ENCODE measurements at regions not wholly inside any gene's neighbourhood (a gene's known extent, or its start where the extent isn't known, plus 50 kb on each side); places are given as distances from the start of the nearest gene placed in this dataset.
A peak's percentile ranks its signal among the peaks of the same experiment; 100 is the strongest.

GRCh38 chr9:110089681-110090370, 118.1 kb downstream of the C9orf152 start:
- H3K27ac Mint-ChIP-seq (ENCODE audit: unreplicated experiment), result no peak overlapping the region
- H3K9me3 Mint-ChIP-seq (ENCODE audit: low read depth), result no peaks in the 10 kb centered on the region
- H3K36me3 Mint-ChIP-seq (ENCODE audit: low read depth), result peaks cover 4% of the 10 kb centered on the region
- TF ChIP-seq CTCF (IDR thresholded peaks at IDR 0.05), result no peak
- no peak overlapping the region for H3K4me3 Mint-ChIP-seq (ENCODE audit: unreplicated experiment)
- no peaks in the 10 kb centered on the region for H3K27me3 Mint-ChIP-seq (ENCODE audit: low read depth)
- no peak for DNase-seq (ENCODE audit: low spot score)
- peaks cover 30% of the 10 kb centered on the region for H3K4me1 Mint-ChIP-seq (ENCODE audit: low read depth)

GRCh38 chr9:110092792-110093191, 115.2 kb downstream of the C9orf152 start:
- DNase-seq (ENCODE audit: low spot score), result no peak
- Mint-ChIP-seq H3K36me3 (ENCODE audit: low read depth) (no peaks in the 10 kb centered on the region), H3K9me3 (ENCODE audit: low read depth) (no peaks in the 10 kb centered on the region), H3K4me1 (ENCODE audit: low read depth) (peaks cover 44% of the 10 kb centered on the region), H3K4me3 (ENCODE audit: unreplicated experiment) (no peak overlapping the region), H3K27ac (ENCODE audit: unreplicated experiment) (no peak overlapping the region), H3K27me3 (ENCODE audit: low read depth) (no peaks in the 10 kb centered on the region)
- no peak for TF ChIP-seq CTCF (IDR thresholded peaks at IDR 0.05)

GRCh38 chr9:110093417-110093816, 114.5 kb downstream of the C9orf152 start:
- Mint-ChIP-seq H3K36me3 (ENCODE audit: low read depth) (no peaks in the 10 kb centered on the region), H3K27me3 (ENCODE audit: low read depth) (no peaks in the 10 kb centered on the region), H3K27ac (ENCODE audit: unreplicated experiment) (no peak overlapping the region), H3K4me1 (ENCODE audit: low read depth) (peaks cover 46% of the 10 kb centered on the region), H3K9me3 (ENCODE audit: low read depth) (no peaks in the 10 kb centered on the region), H3K4me3 (ENCODE audit: unreplicated experiment) (no peak overlapping the region)
- DNase-seq (ENCODE audit: low spot score), result no peak
- no peak for TF ChIP-seq CTCF (IDR thresholded peaks at IDR 0.05)

- DNase-seq (ENCODE audit: low spot score), result no peak
- Mint-ChIP-seq H3K36me3 (ENCODE audit: low read depth) (no peaks in the 10 kb centered on the region), H3K4me3 (ENCODE audit: unreplicated experiment) (no peak overlapping the region), H3K27ac (ENCODE audit: unreplicated experiment) (no peak overlapping the region), H3K27me3 (ENCODE audit: low read depth) (no peaks in the 10 kb centered on the region), H3K9me3 (ENCODE audit: low read depth) (no peaks in the 10 kb centered on the region), H3K4me1 (ENCODE audit: low read depth) (peaks cover 50% of the 10 kb centered on the region)
- no peak for TF ChIP-seq CTCF (IDR thresholded peaks at IDR 0.05)
Measured at GRCh38 chr9:110093871-110094270, 114.1 kb downstream of the C9orf152 start.

- no peaks in the 10 kb centered on the region for H3K27me3 Mint-ChIP-seq (ENCODE audit: low read depth)
- no peak for TF ChIP-seq CTCF (IDR thresholded peaks at IDR 0.05)
- H3K4me3 Mint-ChIP-seq (ENCODE audit: unreplicated experiment), result no peak overlapping the region
- peaks cover 53% of the 10 kb centered on the region for H3K4me1 Mint-ChIP-seq (ENCODE audit: low read depth)
- DNase-seq (ENCODE audit: low spot score), result no peak
- peak overlapping the region; percentile 85 for H3K27ac Mint-ChIP-seq (ENCODE audit: unreplicated experiment)
- H3K9me3 Mint-ChIP-seq (ENCODE audit: low read depth), result no peaks in the 10 kb centered on the region
- no peaks in the 10 kb centered on the region for H3K36me3 Mint-ChIP-seq (ENCODE audit: low read depth)
Measured at GRCh38 chr9:110095161-110095595, 112.8 kb downstream of the C9orf152 start.
